HG03095 (cell line): ENCODE measurements at regions not wholly inside any gene's neighbourhood (a gene's known extent, or its start where the extent isn't known, plus 50 kb on each side); places are given as distances from the start of the nearest gene placed in this dataset.

Experiments used
- ATAC-seq: cut with Tn5 transposase; IDR thresholded peaks from one replicate; pipeline ENCODE4 v1.9.1; 2021; ENCODE audit warnings: moderate library complexity; ENCODE audit not compliant: unreplicated experiment

GRCh38 chr9:107946364-107947141 is 457.0 kb upstream of the KLF4 start:
- ATAC-seq: no peak

GRCh38 chr9:107945961-107946360 is 456.4 kb upstream of the KLF4 start:
- no peak for ATAC-seq

GRCh38 chr9:107945493-107945892 is 455.9 kb upstream of the KLF4 start:
- no peak for ATAC-seq

GRCh38 chr9:107944387-107944786 is 454.8 kb upstream of the KLF4 start:
- ATAC-seq: no peak

GRCh38 chr9:107943901-107944300 is 454.3 kb upstream of the KLF4 start:
- ATAC-seq: no peak

- no peak for ATAC-seq
Measured at GRCh38 chr9:107942856-107943255, 453.3 kb upstream of the KLF4 start.

- no peak for ATAC-seq
Measured at GRCh38 chr9:107942291-107942690, 452.7 kb upstream of the KLF4 start.

- no peak for ATAC-seq
Measured at GRCh38 chr9:107940616-107941595, 451.3 kb upstream of the KLF4 start.

- no peak for ATAC-seq
Measured at GRCh38 chr9:107938801-107939386, 449.3 kb upstream of the KLF4 start.

GRCh38 chr9:107935931-107936330 is 446.4 kb upstream of the KLF4 start:
- no peak for ATAC-seq

GRCh38 chr9:107933516-107933915 is 443.9 kb upstream of the KLF4 start:
- no peak for ATAC-seq

- no peak for ATAC-seq
Measured at GRCh38 chr9:107933097-107933496, 443.5 kb upstream of the KLF4 start.

- ATAC-seq: no peak
Measured at GRCh38 chr9:107932601-107933000, 443.0 kb upstream of the KLF4 start.

GRCh38 chr9:107932046-107932445 is 442.5 kb upstream of the KLF4 start:
- no peak for ATAC-seq

- no peak for ATAC-seq
Measured at GRCh38 chr9:107931071-107931715, 441.6 kb upstream of the KLF4 start.

- ATAC-seq: no peak
Measured at GRCh38 chr9:107929443-107929842, 439.9 kb upstream of the KLF4 start.

- ATAC-seq: no peak
Measured at GRCh38 chr9:107928701-107929371, 439.3 kb upstream of the KLF4 start.

GRCh38 chr9:107927276-107927675 is 437.7 kb upstream of the KLF4 start:
- no peak for ATAC-seq

- ATAC-seq: no peak
Measured at GRCh38 chr9:107925749-107926297, 436.3 kb upstream of the KLF4 start.

GRCh38 chr9:107922260-107922659 is 432.7 kb upstream of the KLF4 start:
- no peak for ATAC-seq
